HCT116 (cell line): ENCODE measurements at regions not wholly inside any gene's neighbourhood (a gene's known extent, or its start where the extent isn't known, plus 50 kb on each side); places are given as distances from the start of the nearest gene placed in this dataset.

Experiments
- ATAC-seq: fragments of 200-7000 bp; cut with Tn5 transposase; 2 replicates; pipeline ENCODE4 v1.9.1; 2020; ENCODE audit warnings: mild to moderate bottlenecking, moderate library complexity
- BruUV-seq: library from RNA; stranded (reverse); fragments of 400-500 nt; replicated peaks from 2 replicates; lab custom pipeline; 2021; lab: Mats Ljungman, UMichigan
- CTCF ChIA-PET: fragments of 300-600 bp; sonication (Branson Sonifier 250); formaldehyde crosslinking; loops from one replicate; lab custom pipeline; 2021; ENCODE audit warnings: antibody characterized with exemption; lab: Charles Lee
- POLR2A ChIA-PET: fragments of 300-600, 350-600 bp; sonication (Branson Sonifier 250); formaldehyde crosslinking; loops from one replicate; lab custom pipeline; 2021; ENCODE audit warnings: antibody characterized with exemption; lab: Charles Lee
- RAD21 ChIA-PET, 2 experiments: fragments of 300-600 bp; sonication (Branson Sonifier 250); formaldehyde crosslinking; loops; one replicate each; lab custom pipeline; 2023; ENCODE audit warnings: low total read pairs in 2 of 2; ENCODE audit not compliant: uncharacterized antibody in 2 of 2, unreplicated experiment in 2 of 2, low non-redundant PET in 1 of 2; lab: Charles Lee
- DNase-seq: peaks from one replicate; pipeline ENCODE4 v3.0.0-alpha.2; 2010; ENCODE audit warnings: low read depth, low spot score
- H2AFZ ChIP-seq: fragments of 200-600 bp; shearing (Covaris generic), sonication (generic); 2 replicates; pipeline ENCODE4 v1.6.1; 2017; ENCODE audit warnings: low read depth, mixed run types, mixed read lengths, antibody characterized with exemption, low read length; ENCODE audit not compliant: poor library complexity, severe bottlenecking
- H3K27ac ChIP-seq: 2 replicates; pipeline ENCODE4 v1.5.1; 2012; ENCODE audit warnings: low read depth, low read length
- H3K27me3 ChIP-seq: fragments of 200-600 bp; sonication (generic); 2 replicates; pipeline ENCODE4 v1.6.1; 2016; ENCODE audit warnings: mixed run types, low read length, mixed read lengths; ENCODE audit not compliant: insufficient read depth
- H3K36me3 ChIP-seq, 2 experiments: fragments of 200-500 bp in 1 of 2; fragments of 200-600 bp in 1 of 2; sonication (Bioruptor generic) in 1 of 2; sonication (generic) in 1 of 2; 2 replicates each; pipeline versions ENCODE4 v1.5.1 to v1.6.1; 2014 to 2016; ENCODE audit warnings: low read length in 2 of 2, inconsistent platforms in 1 of 2, mixed read lengths in 1 of 2, mixed run types in 1 of 2; ENCODE audit not compliant: insufficient read depth in 2 of 2, control insufficient read depth in 1 of 2
- H3K4me1 ChIP-seq, 2 experiments: fragments of 200-600 bp in 1 of 2; sonication (generic) in 1 of 2; 2 replicates each; pipeline versions ENCODE4 v1.5.1 to v1.6.1; 2012 to 2017; ENCODE audit warnings: low read length in 2 of 2, inconsistent platforms in 1 of 2, mild to moderate bottlenecking in 1 of 2, mixed read lengths in 1 of 2, mixed run types in 1 of 2, moderate library complexity in 1 of 2; ENCODE audit not compliant: insufficient read depth in 2 of 2, control insufficient read depth in 1 of 2
- H3K4me2 ChIP-seq: fragments of 200-600 bp; sonication (generic); 2 replicates; pipeline ENCODE4 v1.6.1; 2017; ENCODE audit warnings: mixed run types, low read length, mixed read lengths
- H3K4me3 ChIP-seq, 2 experiments: fragments of 200-600 bp in 1 of 2; sonication (generic) in 1 of 2; replicated peaks in 1 of 2; 2 replicates each; pipeline ENCODE4 v1.5.1; 2011 to 2016; ENCODE audit warnings: low read length in 2 of 2, control low read depth in 1 of 2, low read depth in 1 of 2, mild to moderate bottlenecking in 1 of 2, mixed read lengths in 1 of 2, mixed run types in 1 of 2
- H3K79me2 ChIP-seq: fragments of 200-600 bp; sonication (generic); 2 replicates; pipeline ENCODE4 v1.6.1; 2017; ENCODE audit warnings: mild to moderate bottlenecking, mixed run types, low read length, moderate library complexity, mixed read lengths; ENCODE audit not compliant: insufficient read depth
- H3K9ac ChIP-seq: fragments of 200-600 bp; sonication (generic); 2 replicates; pipeline ENCODE4 v1.6.1; 2016; ENCODE audit warnings: low read length, mixed read lengths
- H3K9me2 ChIP-seq: fragments of 200-600 bp; sonication (generic), shearing (Covaris generic); 2 replicates; pipeline ENCODE4 v1.6.1; 2017; ENCODE audit warnings: mixed run types, mild to moderate bottlenecking, moderate library complexity; ENCODE audit not compliant: insufficient read depth
- H3K9me3 ChIP-seq, 2 experiments: fragments of 200-500 bp in 1 of 2; fragments of 200-600 bp in 1 of 2; sonication (Bioruptor generic) in 1 of 2; sonication (generic) in 1 of 2; 2 replicates each; pipeline ENCODE4 v1.6.1; 2014 to 2017; ENCODE audit warnings: low read length in 2 of 2, mixed read lengths in 2 of 2, inconsistent platforms in 1 of 2, low read depth in 1 of 2, mild to moderate bottlenecking in 1 of 2, mixed run types in 1 of 2, moderate library complexity in 1 of 2; ENCODE audit not compliant: control insufficient read depth in 1 of 2, insufficient read depth in 1 of 2
- H4K20me1 ChIP-seq: fragments of 200-600 bp; sonication (generic), shearing (Covaris generic); 2 replicates; pipeline ENCODE4 v1.6.1; 2017; ENCODE audit warnings: mixed run types, mild to moderate bottlenecking, moderate library complexity; ENCODE audit not compliant: insufficient read depth
- CEBPB ChIP-seq: IDR thresholded peaks from 2 replicates; pipeline ENCODE4 v1.6.1; 2012; ENCODE audit warnings: low read depth
- EZH2 ChIP-seq: fragments of 200-600 bp; sonication (generic); IDR thresholded peaks from 2 replicates; pipeline ENCODE4 v1.6.1; 2017; ENCODE audit warnings: antibody characterized with exemption, mixed run types
- FOSL1 ChIP-seq: IDR thresholded peaks from 2 replicates; pipeline ENCODE4 v1.6.1; 2012; ENCODE audit warnings: low read depth
- POLR2A ChIP-seq: IDR thresholded peaks from 2 replicates; pipeline ENCODE4 v1.7.0; 2011; ENCODE audit warnings: borderline replicate concordance; ENCODE audit not compliant: insufficient read depth, insufficient read length; ENCODE audit errors: extremely low read depth
- RAD21 ChIP-seq: IDR thresholded peaks from 2 replicates; pipeline ENCODE4 v1.6.1; 2012; ENCODE audit warnings: low read depth, mild to moderate bottlenecking
- SIN3A ChIP-seq: IDR thresholded peaks from 2 replicates; pipeline ENCODE4 v1.6.1; 2012; ENCODE audit warnings: low read depth
- SP1 ChIP-seq: IDR thresholded peaks from 2 replicates; pipeline ENCODE4 v1.6.1; 2012; ENCODE audit warnings: low read depth
- YY1 ChIP-seq: IDR thresholded peaks from 2 replicates; pipeline ENCODE4 v1.6.1; 2011; ENCODE audit warnings: low read length, low read depth, moderate library complexity, mild to moderate bottlenecking; ENCODE audit not compliant: insufficient replicate concordance; ENCODE audit errors: extremely low read depth
- intact Hi-C: fragments of 100-400 bp; cut with micrococcal nuclease; formaldehyde crosslinking; loops from 2 replicates; pipeline ENCODE4 v1.10.0; 2022
- TF ChIP-seq, protein P1 (sequence below): IDR thresholded peaks from 2 replicates; pipeline ENCODE4 v1.6.1; 2012
- TF ChIP-seq, protein P2 (sequence below): IDR thresholded peaks from 2 replicates; pipeline ENCODE4 v1.6.1; 2012
- TF ChIP-seq, protein P3 (sequence below), 3 experiments: fragments of 200-600 bp in 1 of 3; sonication (generic) in 1 of 3; IDR thresholded peaks in 2 of 3; conservative IDR thresholded peaks in 1 of 3; 2 replicates each; pipeline ENCODE4 v1.5.1; 2012 to 2017; ENCODE audit warnings: low read depth in 2 of 3, low read length in 2 of 3, antibody characterized with exemption in 1 of 3, borderline replicate concordance in 1 of 3, control low read depth in 1 of 3, mild to moderate bottlenecking in 1 of 3, mixed read lengths in 1 of 3, mixed run types in 1 of 3, moderate library complexity in 1 of 3; ENCODE audit not compliant: insufficient read depth in 1 of 3

DNA sequence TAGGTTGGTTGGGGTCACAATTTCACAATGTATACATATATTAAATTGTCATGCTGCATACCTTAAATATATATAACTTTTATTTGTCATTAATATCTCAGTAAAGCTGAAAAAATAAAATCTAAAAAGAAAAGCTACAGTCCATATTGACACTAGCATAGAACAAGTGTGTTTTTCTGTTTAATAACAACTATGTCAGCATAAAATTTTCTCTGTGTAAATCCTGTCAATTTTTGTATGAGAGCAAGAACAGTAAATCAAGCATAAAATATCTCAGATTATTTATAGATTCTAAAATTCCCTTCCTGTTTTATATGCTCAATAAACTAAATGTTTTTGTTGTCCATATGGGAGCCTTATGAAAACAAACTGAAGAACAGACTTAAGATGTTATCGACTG lies 739.2 kb downstream of the MRPL39 start:
- CTCF ChIA-PET: no interaction called here
- H3K27ac ChIP-seq: no peak overlapping the region
- H3K79me2 ChIP-seq: no peaks in the 10 kb centered on the region
- no peak overlapping the region for H3K4me3 ChIP-seq
- no peaks in the 10 kb centered on the region for H3K36me3 ChIP-seq
- TF ChIP-seq, protein P1, sequence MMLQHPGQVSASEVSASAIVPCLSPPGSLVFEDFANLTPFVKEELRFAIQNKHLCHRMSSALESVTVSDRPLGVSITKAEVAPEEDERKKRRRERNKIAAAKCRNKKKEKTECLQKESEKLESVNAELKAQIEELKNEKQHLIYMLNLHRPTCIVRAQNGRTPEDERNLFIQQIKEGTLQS: no peak
- TF ChIP-seq RAD21 (no peak), SP1 (no peak), EZH2 (no peak), CEBPB (no peak), SIN3A (no peak), FOSL1 (no peak), POLR2A (no peak), YY1 (no peak)
- TF ChIP-seq, protein P2, sequence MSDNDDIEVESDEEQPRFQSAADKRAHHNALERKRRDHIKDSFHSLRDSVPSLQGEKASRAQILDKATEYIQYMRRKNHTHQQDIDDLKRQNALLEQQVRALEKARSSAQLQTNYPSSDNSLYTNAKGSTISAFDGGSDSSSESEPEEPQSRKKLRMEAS: no peak
- TF ChIP-seq, protein P3, sequence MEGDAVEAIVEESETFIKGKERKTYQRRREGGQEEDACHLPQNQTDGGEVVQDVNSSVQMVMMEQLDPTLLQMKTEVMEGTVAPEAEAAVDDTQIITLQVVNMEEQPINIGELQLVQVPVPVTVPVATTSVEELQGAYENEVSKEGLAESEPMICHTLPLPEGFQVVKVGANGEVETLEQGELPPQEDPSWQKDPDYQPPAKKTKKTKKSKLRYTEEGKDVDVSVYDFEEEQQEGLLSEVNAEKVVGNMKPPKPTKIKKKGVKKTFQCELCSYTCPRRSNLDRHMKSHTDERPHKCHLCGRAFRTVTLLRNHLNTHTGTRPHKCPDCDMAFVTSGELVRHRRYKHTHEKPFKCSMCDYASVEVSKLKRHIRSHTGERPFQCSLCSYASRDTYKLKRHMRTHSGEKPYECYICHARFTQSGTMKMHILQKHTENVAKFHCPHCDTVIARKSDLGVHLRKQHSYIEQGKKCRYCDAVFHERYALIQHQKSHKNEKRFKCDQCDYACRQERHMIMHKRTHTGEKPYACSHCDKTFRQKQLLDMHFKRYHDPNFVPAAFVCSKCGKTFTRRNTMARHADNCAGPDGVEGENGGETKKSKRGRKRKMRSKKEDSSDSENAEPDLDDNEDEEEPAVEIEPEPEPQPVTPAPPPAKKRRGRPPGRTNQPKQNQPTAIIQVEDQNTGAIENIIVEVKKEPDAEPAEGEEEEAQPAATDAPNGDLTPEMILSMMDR (IDR thresholded peaks at IDR 0.05 in 2 of 3, conservative IDR thresholded peaks at IDR 0.05 in 1 of 3; ENCODE audit: borderline replicate concordance in 1 of 3, insufficient read depth in 1 of 3, low read depth in 2 of 3, low read length in 2 of 3): no peak
- POLR2A ChIA-PET: no interaction called here
- H4K20me1 ChIP-seq: no peaks in the 10 kb centered on the region
- intact Hi-C loops: no loop called here
- H2AFZ ChIP-seq: no peak overlapping the region
- DNase-seq (no peak), ATAC-seq (no peak)
- no peak overlapping the region for H3K4me2 ChIP-seq
- H3K4me1 ChIP-seq: no peaks in the 10 kb centered on the region
- no peaks in the 10 kb centered on the region for H3K9me2 ChIP-seq
- peaks cover 11 to 14% of the 10 kb centered on the region in 2 experiments; a peak in 2 of 4 replicates for H3K9me3 ChIP-seq
- RAD21 ChIA-PET: no interaction called here
- H3K27me3 ChIP-seq: no peaks in the 10 kb centered on the region
- BruUV-seq: no TSS peak
- H3K9ac ChIP-seq: no peak overlapping the region
